Spleen (tissue), 11 donors: ENCODE measurements at regions not wholly inside any gene's neighbourhood (a gene's known extent, or its start where the extent isn't known, plus 50 kb on each side); places are given as distances from the start of the nearest gene placed in this dataset.

Experiments
- DNase-seq: peaks from one replicate; pipeline ENCODE4 v3.0.0-alpha.2; 2020
- H3K27ac ChIP-seq, 8 donors: fragments of 200-600 bp; sonication (generic) in 7 of 8; 1 replicate in 4 of 8; 2 replicates in 4 of 8; pipeline versions ENCODE4 v1.5.0 to v1.8.0; 2016 to 2021; ENCODE audit warnings: inconsistent platforms in 4 of 8, mild to moderate bottlenecking in 4 of 8, moderate library complexity in 1 of 8
- H3K27me3 ChIP-seq, 7 donors: fragments of 200-600 bp; sonication (generic) in 6 of 7; replicated peaks in 1 of 7; 1 replicate in 4 of 7; 2 replicates in 3 of 7; pipeline versions ENCODE4 v1.5.0 to v1.8.0; 2016 to 2021; ENCODE audit warnings: inconsistent platforms in 3 of 7, mild to moderate bottlenecking in 1 of 7
- H3K36me3 ChIP-seq, 6 donors: fragments of 200-600 bp; sonication (generic) in 5 of 6; 1 replicate in 4 of 6; 2 replicates in 2 of 6; pipeline versions ENCODE4 v1.5.0 to v1.8.0; 2016 to 2021; ENCODE audit warnings: inconsistent platforms in 2 of 6
- H3K4me1 ChIP-seq, 6 donors: fragments of 200-600 bp; sonication (generic) in 5 of 6; 1 replicate in 3 of 6; 2 replicates in 3 of 6; pipeline versions ENCODE4 v1.5.0 to v1.8.0; 2016 to 2021; ENCODE audit warnings: inconsistent platforms in 3 of 6
- H3K4me3 ChIP-seq, 8 donors: fragments of 200-600 bp; sonication (generic) in 7 of 8; 1 replicate in 4 of 8; 2 replicates in 4 of 8; pipeline versions ENCODE4 v1.5.0 to v1.8.0; 2016 to 2021; ENCODE audit warnings: inconsistent platforms in 4 of 8, mild to moderate bottlenecking in 4 of 8, moderate library complexity in 2 of 8
- H3K9me3 ChIP-seq, 8 donors: fragments of 200-600 bp; sonication (generic) in 7 of 8; 1 replicate in 4 of 8; 2 replicates in 4 of 8; pipeline versions ENCODE4 v1.5.0 to v1.8.0; 2016 to 2021; ENCODE audit warnings: inconsistent platforms in 4 of 8
- CTCF ChIP-seq, 11 experiments: fragments of 200-600 bp in 7 of 11; fragments of 450-650 bp in 4 of 11; sonication (generic) in 4 of 11; IDR thresholded peaks in 8 of 11; conservative IDR thresholded peaks in 3 of 11; 1 replicate in 7 of 11; 2 replicates in 4 of 11; pipeline versions ENCODE4 v1.4.0 to v1.8.0; 2016 to 2021; ENCODE audit warnings: antibody characterized with exemption in 11 of 11, inconsistent platforms in 4 of 11, mild to moderate bottlenecking in 1 of 11
- POLR2A ChIP-seq, 3 donors: fragments of 450-650 bp; IDR thresholded peaks; one replicate each; pipeline ENCODE4 v1.5.1; 2017; ENCODE audit warnings: antibody characterized with exemption in 3 of 3, mild to moderate bottlenecking in 1 of 3
- POLR2AphosphoS5 ChIP-seq, 3 donors: sonication (generic); formaldehyde crosslinking; IDR thresholded peaks; one replicate each; pipeline ENCODE4 v1.5.1; 2017; ENCODE audit warnings: antibody characterized with exemption in 3 of 3
- WGBS, 5 donors: extraction: QIAGEN DNeasy Blood & Tissue Kit in 3 of 5; methylation state at CpG; one replicate each; pipeline versions ENCODE4 v1.1.5 to v1.1.7; 2013 to 2018; 5-methylcytosine and 5-hydroxymethylcytosine counted together
- intact Hi-C: fragments of 100-400 bp; cut with DNase I; formaldehyde crosslinking; loops from one replicate; pipeline ENCODE4 v1.15.0; 2023; ENCODE audit warnings: low total_unique reads
- donor health status: healthy with polysubstance abuse.
- donor health status: DM: no; HTN: no; CAD: no; lungs with moderate emphysema.
- donor health status: DM: no; HTN: no; CAD: no.
- donor health status: Bipolar disorder and iron deficiency.
- donor health status: healthy.
- donor health status: DM: no; HTN: no; CAD: no.
- donor health status: DM: yes; HTN: yes; CAD: no.

GRCh38 chr5:74092766-74093165 is 466.8 kb downstream of the ARHGEF28 start:
- intact Hi-C loops: no loop called here
- Histone ChIP-seq H3K9me3 (no peaks in the 10 kb centered on the region), H3K27me3 (no peaks in the 10 kb centered on the region), H3K36me3 (no peaks in the 10 kb centered on the region), H3K4me1 (peaks cover 0 to 4% (median 0%) of the 10 kb centered on the region in 6 donors), H3K27ac (no peak overlapping the region), H3K4me3 (no peak overlapping the region)
- TF ChIP-seq CTCF (IDR thresholded peaks at IDR 0.05 in 8 of 11, conservative IDR thresholded peaks at IDR 0.05 in 3 of 11): no peak
- TF ChIP-seq POLR2A (IDR thresholded peaks at IDR 0.05): no peak
- TF ChIP-seq POLR2AphosphoS5 (IDR thresholded peaks at IDR 0.05): no peak
- no peak for DNase-seq
- 79 to 94% (median 84%) methylated on average over 2 of the region's 2 CpGs for WGBS, 5 donors

GRCh38 chr5:74085782-74086181 is 459.8 kb downstream of the ARHGEF28 start:
- WGBS, 5 donors: 86 to 97% (median 94%) methylated on average over 2 of the region's 2 CpGs
- Histone ChIP-seq H3K27ac (no peak overlapping the region), H3K4me1 (no peaks in the 10 kb centered on the region), H3K27me3 (no peaks in the 10 kb centered on the region), H3K4me3 (no peak overlapping the region), H3K9me3 (no peaks in the 10 kb centered on the region), H3K36me3 (no peaks in the 10 kb centered on the region)
- TF ChIP-seq CTCF (IDR thresholded peaks at IDR 0.05 in 8 of 11, conservative IDR thresholded peaks at IDR 0.05 in 3 of 11) (no peak), POLR2A (IDR thresholded peaks at IDR 0.05) (no peak), POLR2AphosphoS5 (IDR thresholded peaks at IDR 0.05) (no peak)
- intact Hi-C loops: no loop called here
- no peak for DNase-seq

DNA sequence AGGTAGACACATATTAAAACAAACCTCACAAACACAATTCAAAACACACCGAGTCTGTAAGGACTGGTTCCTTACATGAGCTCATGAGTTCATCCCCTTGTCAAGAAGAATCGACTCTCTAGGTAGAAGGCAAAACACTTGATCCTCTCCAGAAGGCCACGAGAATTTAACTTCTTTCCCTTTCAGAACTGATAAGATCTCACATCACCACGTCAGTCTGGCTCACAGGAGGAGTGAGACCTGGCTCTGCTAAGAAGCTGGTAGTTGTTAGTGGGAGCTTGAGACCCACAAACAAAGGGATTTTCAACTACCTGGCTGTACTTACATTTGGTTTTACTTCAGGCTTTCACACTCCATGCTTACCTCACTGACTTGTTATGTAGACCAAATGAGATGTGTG is 459.2 kb downstream of the ARHGEF28 start:
- WGBS, 5 donors: 43 to 60% (median 45%) methylated on average over 4 of the region's 4 CpGs

More for the DNA sequence above, 459.2 kb downstream of the ARHGEF28 start:
- Histone ChIP-seq H3K27me3 (no peaks in the 10 kb centered on the region), H3K27ac (no peak overlapping the region), H3K4me3 (no peak overlapping the region), H3K36me3 (no peaks in the 10 kb centered on the region), H3K9me3 (no peaks in the 10 kb centered on the region), H3K4me1 (no peaks in the 10 kb centered on the region)
- TF ChIP-seq POLR2AphosphoS5 (IDR thresholded peaks at IDR 0.05) (no peak), CTCF (IDR thresholded peaks at IDR 0.05 in 8 of 11, conservative IDR thresholded peaks at IDR 0.05 in 3 of 11) (no peak), POLR2A (IDR thresholded peaks at IDR 0.05) (no peak)
- DNase-seq: no peak
- intact Hi-C loops: no loop called here
